ENCODE measurements at regions not wholly inside any gene's neighbourhood (a gene's known extent, or its start where the extent isn't known, plus 50 kb on each side); places are given as distances from the start of the nearest gene placed in this dataset.
"Not testable (repeated sequence)": the region's sequence is repeated elsewhere in the genome, so short reads cannot be mapped to it uniquely, and the experiment has no call there.

DNA sequence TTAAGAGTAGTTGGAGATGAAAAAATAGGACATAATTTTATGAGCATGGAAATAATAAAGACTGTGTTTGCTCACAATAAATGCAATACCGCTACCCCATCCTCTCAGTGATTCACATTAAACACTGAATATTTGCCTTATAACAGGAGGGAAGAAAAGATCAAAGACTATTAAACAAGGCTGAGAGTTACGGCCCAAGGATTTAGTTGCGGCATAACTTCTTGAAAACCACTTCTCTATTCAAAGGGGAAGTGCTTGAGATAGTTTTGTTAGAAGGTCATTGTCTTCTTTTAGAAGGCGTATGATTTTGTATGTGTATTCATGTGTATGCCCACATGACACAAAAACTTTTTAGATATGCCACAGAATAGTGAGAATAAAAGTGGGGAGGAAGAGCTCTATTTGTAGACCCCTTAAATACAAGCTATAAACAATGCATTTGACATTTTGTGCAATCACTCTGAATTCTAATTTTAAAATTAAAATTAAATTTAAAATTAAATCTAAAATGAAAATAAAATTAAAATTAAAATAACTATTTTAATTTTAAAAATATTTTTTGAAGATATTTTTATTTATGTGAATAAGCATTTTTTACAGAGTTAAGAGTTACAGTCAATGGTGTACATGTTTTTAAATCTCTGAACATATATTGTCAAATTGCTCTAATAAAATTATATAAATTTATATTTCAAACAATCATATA lies 986.6 kb upstream of the ADAMTS5 start:
- Histone ChIP-seq H3K27ac (ENCODE audit: low read depth, low read length) (no peak overlapping the region), H3K9me3 (ENCODE audit: control insufficient read depth, insufficient read depth, low read length) (no peaks in the 10 kb centered on the region; the same call in 1 of the 2 replicates), H3K4me3 (ENCODE audit: low read depth, low read length) (no peak overlapping the region), H3K27me3 (ENCODE audit: control insufficient read depth, insufficient read depth, low read length) (no peaks in the 10 kb centered on the region)
- TF ChIP-seq, protein P1, sequence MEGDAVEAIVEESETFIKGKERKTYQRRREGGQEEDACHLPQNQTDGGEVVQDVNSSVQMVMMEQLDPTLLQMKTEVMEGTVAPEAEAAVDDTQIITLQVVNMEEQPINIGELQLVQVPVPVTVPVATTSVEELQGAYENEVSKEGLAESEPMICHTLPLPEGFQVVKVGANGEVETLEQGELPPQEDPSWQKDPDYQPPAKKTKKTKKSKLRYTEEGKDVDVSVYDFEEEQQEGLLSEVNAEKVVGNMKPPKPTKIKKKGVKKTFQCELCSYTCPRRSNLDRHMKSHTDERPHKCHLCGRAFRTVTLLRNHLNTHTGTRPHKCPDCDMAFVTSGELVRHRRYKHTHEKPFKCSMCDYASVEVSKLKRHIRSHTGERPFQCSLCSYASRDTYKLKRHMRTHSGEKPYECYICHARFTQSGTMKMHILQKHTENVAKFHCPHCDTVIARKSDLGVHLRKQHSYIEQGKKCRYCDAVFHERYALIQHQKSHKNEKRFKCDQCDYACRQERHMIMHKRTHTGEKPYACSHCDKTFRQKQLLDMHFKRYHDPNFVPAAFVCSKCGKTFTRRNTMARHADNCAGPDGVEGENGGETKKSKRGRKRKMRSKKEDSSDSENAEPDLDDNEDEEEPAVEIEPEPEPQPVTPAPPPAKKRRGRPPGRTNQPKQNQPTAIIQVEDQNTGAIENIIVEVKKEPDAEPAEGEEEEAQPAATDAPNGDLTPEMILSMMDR (IDR thresholded peaks at IDR 0.05; ENCODE audit: low read depth, low read length), result no peak
- ChIA-PET POLR2A (no interaction called here), CTCF (interaction anchor here (1.0 to 1.2 kb wide), 2 partner anchors 793 to 1103 kb away, joined by 3 to 4 read pairs; no protein-coding TSS in a partner anchor)
- DNase-seq (ENCODE audit: low read depth, low spot score), result no peak

DNA sequence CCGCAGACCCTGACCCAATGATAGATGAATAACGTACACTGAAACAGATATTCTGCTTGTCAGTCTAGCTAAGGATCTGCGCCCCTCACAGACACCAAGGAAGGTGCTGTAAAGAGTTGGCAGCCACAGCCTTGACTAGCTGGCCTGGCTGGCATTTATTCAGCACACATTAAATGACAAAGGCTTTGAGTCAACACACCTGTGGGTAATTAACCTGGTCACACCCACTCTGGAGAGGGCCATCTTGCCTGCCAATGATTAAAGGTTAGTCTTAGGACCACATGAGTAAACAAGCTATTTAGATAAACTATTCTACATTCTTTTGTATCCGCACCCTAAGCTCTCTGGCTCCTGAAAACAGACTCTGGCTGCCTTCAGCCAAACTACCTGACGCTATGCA lies 982.2 kb upstream of the ADAMTS5 start:
- H3K9me3 ChIP-seq (ENCODE audit: control insufficient read depth, insufficient read depth, low read length); POLR2A ChIA-PET; DNase-seq (ENCODE audit: low read depth, low spot score); H3K4me3 ChIP-seq (ENCODE audit: low read depth, low read length); H3K27me3 ChIP-seq (ENCODE audit: control insufficient read depth, insufficient read depth, low read length); H3K27ac ChIP-seq (ENCODE audit: low read depth, low read length); CTCF ChIA-PET: not testable (repeated sequence)

DNA sequence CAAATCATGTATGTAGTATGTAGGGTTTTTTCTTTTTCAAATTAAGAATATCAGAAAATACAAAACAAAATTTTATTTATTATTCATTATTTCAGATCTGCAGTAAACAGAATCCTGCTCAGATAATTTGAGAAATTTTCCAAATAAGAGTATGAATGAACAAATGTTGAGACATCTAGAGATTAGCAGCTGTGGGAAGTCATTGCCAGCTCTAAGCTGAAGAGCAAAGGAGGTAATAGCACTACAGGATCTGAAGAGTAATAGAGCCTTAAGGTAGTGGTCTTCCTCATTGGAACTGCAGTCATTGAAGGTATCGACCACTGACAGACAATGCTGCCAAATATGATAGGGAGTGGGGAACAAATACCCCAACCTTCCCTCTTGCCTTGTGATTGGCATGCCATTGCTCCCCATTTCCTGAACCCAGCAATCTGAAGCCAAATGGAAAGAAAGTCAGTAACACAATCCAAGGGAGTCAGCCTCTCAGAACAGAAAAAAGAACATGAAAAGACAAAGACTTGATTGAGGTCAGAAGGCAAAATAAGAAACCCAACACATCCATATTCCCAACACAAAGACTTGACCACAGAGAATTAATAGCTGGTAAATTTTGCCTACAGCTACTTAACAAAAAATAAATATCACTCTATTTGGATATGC lies 963.4 kb upstream of the ADAMTS5 start:
- DNase-seq (ENCODE audit: low read depth, low spot score); H3K27me3 ChIP-seq (ENCODE audit: control insufficient read depth, insufficient read depth, low read length); H3K4me3 ChIP-seq (ENCODE audit: low read depth, low read length); H3K27ac ChIP-seq (ENCODE audit: low read depth, low read length); CTCF ChIA-PET; H3K9me3 ChIP-seq (ENCODE audit: control insufficient read depth, insufficient read depth, low read length): not testable (repeated sequence)
- POLR2A ChIA-PET, result interaction anchor here (0.5 kb wide), 1 partner anchor 411 kb away, joined by 3 read pairs; no protein-coding TSS in a partner anchor

DNA sequence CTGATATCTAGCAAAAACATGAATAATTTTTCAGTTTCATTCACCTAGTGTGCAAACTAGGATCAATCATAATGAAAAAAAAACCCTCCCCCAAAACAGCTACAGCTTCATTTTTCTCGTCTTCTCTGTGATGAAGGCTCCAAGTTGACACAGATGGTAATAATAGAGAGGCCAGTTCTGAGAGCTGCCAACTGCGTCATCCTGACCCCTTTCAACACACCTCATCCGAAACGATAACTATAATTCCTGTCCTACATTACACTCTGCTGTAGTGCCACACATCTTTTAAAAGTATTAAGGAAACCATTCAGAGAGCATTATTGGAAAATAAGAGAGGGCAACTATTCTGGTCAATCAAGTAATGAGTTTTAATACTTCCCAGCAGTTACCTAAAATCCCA lies 962.3 kb upstream of the ADAMTS5 start:
- CTCF ChIA-PET; H3K27ac ChIP-seq (ENCODE audit: low read depth, low read length); H3K27me3 ChIP-seq (ENCODE audit: control insufficient read depth, insufficient read depth, low read length); H3K4me3 ChIP-seq (ENCODE audit: low read depth, low read length); POLR2A ChIA-PET; H3K9me3 ChIP-seq (ENCODE audit: control insufficient read depth, insufficient read depth, low read length); DNase-seq (ENCODE audit: low read depth, low spot score): not testable (repeated sequence)

DNA sequence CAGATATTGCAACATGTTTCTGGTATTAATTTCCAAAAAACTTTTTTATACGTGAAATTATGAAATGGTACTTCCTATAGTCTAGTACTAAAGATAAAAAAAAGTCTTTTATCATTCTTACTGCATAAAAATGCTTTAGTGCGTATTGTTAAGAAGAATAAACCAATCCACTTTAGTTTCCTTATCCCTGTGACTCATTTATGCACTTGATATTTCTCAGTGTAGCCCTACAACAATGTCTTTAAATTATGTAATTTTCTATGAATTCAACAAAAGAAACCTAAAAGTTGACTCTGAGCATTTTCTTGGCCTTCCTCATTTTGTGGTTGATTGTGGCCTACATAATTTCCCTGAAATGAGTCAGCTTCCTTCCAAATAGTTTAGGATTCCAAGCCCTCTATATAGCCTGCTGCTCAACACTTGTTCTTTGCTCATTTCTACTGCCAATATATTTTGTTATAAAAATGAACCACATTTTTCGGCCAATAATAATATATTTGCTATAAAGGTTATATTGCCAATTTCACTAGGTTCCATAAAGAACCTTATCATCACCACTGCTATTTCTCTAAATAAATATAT lies 961.7 kb upstream of the ADAMTS5 start:
- POLR2A ChIA-PET; CTCF ChIA-PET; H3K4me3 ChIP-seq (ENCODE audit: low read depth, low read length); H3K27ac ChIP-seq (ENCODE audit: low read depth, low read length); H3K9me3 ChIP-seq (ENCODE audit: control insufficient read depth, insufficient read depth, low read length); H3K27me3 ChIP-seq (ENCODE audit: control insufficient read depth, insufficient read depth, low read length): not testable (repeated sequence)
- DNase-seq (ENCODE audit: low read depth, low spot score), result peak; percentile 50

DNA sequence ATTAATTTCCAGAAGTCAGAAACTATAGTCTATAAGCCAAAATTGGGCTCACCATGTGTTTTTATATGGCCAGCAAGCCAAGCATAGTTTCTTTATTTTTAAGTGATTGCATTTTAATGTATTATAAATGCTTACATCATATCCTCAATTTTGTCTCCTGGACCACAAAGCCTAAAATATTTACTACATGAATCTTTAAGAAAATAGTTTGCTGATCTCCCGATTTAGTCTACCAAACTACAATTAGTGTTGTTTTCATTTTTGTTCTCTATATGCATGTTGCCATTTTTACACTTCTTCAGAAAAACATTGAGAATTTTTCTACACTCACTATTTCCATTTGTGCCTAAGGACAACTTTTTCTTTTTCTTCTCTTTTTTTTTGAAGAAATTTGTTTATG lies 954.5 kb upstream of the ADAMTS5 start:
- H3K9me3 ChIP-seq (ENCODE audit: control insufficient read depth, insufficient read depth, low read length); DNase-seq (ENCODE audit: low read depth, low spot score); POLR2A ChIA-PET; H3K27ac ChIP-seq (ENCODE audit: low read depth, low read length); H3K27me3 ChIP-seq (ENCODE audit: control insufficient read depth, insufficient read depth, low read length); H3K4me3 ChIP-seq (ENCODE audit: low read depth, low read length); CTCF ChIA-PET: not testable (repeated sequence)

DNA sequence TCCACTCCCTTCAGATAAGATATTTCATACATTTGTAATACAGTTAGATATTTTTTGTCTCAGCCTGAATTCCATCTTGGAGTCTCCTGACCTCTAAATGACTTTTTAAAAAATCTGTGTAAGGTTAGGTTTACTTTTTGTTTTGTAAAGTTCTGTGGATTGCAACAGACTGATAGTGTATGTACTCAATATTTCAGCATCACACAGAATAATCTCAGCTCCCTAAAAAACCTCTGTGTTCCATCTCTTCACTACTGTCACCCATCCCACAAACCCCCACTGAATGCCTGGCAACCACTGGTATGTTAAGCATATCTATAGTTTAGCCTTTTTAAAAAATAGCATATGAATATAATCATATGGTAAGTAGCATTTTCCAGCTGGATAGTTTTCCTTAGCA lies 951.1 kb upstream of the ADAMTS5 start:
- H3K27ac ChIP-seq (ENCODE audit: low read depth, low read length); POLR2A ChIA-PET; H3K4me3 ChIP-seq (ENCODE audit: low read depth, low read length); H3K9me3 ChIP-seq (ENCODE audit: control insufficient read depth, insufficient read depth, low read length); CTCF ChIA-PET; H3K27me3 ChIP-seq (ENCODE audit: control insufficient read depth, insufficient read depth, low read length); DNase-seq (ENCODE audit: low read depth, low spot score): not testable (repeated sequence)

DNA sequence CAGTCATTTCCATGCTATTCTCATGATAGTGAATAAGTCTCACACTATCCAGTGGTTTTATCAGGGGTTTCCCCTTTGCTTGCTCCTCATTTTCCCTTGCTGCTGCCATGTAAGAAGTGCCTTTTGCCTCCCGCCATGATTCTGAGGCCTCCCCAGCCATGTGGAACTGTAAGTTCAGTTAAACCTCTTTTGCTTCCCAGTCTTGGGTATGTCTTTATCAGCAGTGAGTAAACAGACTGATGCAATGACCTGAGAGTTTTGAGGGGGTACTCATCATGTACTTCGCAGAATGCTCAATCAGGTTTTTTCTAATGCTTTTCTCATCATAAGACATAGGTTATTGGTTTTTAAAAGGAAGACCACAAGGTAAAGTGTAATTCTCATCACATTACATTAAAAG lies 949.4 kb upstream of the ADAMTS5 start:
- CTCF ChIA-PET; H3K4me3 ChIP-seq (ENCODE audit: low read depth, low read length); H3K9me3 ChIP-seq (ENCODE audit: control insufficient read depth, insufficient read depth, low read length); H3K27ac ChIP-seq (ENCODE audit: low read depth, low read length); DNase-seq (ENCODE audit: low read depth, low spot score); POLR2A ChIA-PET; H3K27me3 ChIP-seq (ENCODE audit: control insufficient read depth, insufficient read depth, low read length): not testable (repeated sequence)

DNA sequence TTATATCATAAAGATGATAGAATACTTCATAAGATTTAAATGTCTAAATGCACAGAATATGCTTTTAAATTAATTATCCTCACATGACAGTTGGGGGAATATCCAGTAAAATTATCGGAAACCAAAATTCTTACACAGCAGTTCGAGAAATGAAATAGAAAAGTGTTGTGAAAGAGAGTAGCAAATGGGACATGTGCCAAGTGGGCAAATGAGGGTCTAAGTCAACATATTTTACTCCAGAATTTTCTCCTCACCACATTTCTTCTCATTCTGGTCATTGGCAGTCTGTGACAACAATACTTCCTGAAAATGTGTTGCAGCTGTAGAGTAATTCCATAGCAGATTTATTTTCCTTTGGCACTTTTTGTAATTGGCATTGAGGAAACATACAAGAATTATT lies 945.2 kb upstream of the ADAMTS5 start:
- H3K9me3 ChIP-seq (ENCODE audit: control insufficient read depth, insufficient read depth, low read length); H3K27ac ChIP-seq (ENCODE audit: low read depth, low read length); POLR2A ChIA-PET; H3K27me3 ChIP-seq (ENCODE audit: control insufficient read depth, insufficient read depth, low read length); H3K4me3 ChIP-seq (ENCODE audit: low read depth, low read length); DNase-seq (ENCODE audit: low read depth, low spot score); CTCF ChIA-PET: not testable (repeated sequence)

DNA sequence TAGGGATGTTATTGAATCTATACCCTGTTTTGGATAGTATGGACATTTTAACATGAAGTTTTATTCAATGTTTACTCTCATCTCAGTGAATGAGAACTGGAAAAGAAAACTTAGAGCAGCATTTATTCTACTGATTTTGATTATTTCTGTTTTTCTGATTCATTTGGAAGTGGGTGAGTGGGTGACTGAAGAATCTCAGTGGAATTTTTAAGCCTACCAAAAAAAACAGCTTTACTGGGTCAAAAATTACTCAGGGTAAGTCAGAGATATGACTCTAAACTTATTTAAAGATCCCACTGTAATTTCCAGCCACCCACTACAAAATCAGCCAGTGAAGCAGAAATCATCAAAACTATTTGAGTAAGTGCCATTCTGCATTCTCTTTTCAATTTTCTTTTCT lies 942.6 kb upstream of the ADAMTS5 start:
- CTCF ChIA-PET; H3K4me3 ChIP-seq (ENCODE audit: low read depth, low read length); POLR2A ChIA-PET; DNase-seq (ENCODE audit: low read depth, low spot score); H3K27ac ChIP-seq (ENCODE audit: low read depth, low read length); H3K27me3 ChIP-seq (ENCODE audit: control insufficient read depth, insufficient read depth, low read length); H3K9me3 ChIP-seq (ENCODE audit: control insufficient read depth, insufficient read depth, low read length): not testable (repeated sequence)

DNA sequence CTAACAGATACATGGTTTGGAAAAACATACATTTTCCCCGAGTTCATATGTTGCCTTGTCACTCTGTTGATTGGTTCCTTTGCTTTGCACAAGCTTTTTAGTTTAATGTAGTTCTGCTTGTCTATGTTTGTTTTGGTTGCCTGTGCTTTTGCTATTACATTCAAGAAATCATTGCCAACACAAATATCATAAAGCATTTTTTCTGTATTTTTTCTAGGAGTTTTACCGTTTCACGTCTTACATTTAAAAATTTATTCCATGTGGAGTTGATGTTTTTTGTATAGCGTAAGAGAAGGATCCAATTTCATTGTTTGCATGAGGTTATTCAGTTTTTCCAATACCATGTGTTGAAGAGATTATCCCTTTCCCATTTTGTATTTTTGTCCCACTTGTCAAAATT lies 941.9 kb upstream of the ADAMTS5 start:
- H3K9me3 ChIP-seq (ENCODE audit: control insufficient read depth, insufficient read depth, low read length); POLR2A ChIA-PET; H3K27me3 ChIP-seq (ENCODE audit: control insufficient read depth, insufficient read depth, low read length); H3K27ac ChIP-seq (ENCODE audit: low read depth, low read length); CTCF ChIA-PET; DNase-seq (ENCODE audit: low read depth, low spot score); H3K4me3 ChIP-seq (ENCODE audit: low read depth, low read length): not testable (repeated sequence)
